Spleen (tissue), 11 donors: ENCODE measurements at regions not wholly inside any gene's neighbourhood (a gene's known extent, or its start where the extent isn't known, plus 50 kb on each side); places are given as distances from the start of the nearest gene placed in this dataset.

Experiments
- DNase-seq: peaks from one replicate; pipeline ENCODE4 v3.0.0-alpha.2; 2020
- H3K27ac ChIP-seq, 8 donors: fragments of 200-600 bp; sonication (generic) in 7 of 8; 1 replicate in 4 of 8; 2 replicates in 4 of 8; pipeline versions ENCODE4 v1.5.0 to v1.8.0; 2016 to 2021; ENCODE audit warnings: inconsistent platforms in 4 of 8, mild to moderate bottlenecking in 4 of 8, moderate library complexity in 1 of 8
- H3K27me3 ChIP-seq, 7 donors: fragments of 200-600 bp; sonication (generic) in 6 of 7; replicated peaks in 1 of 7; 1 replicate in 4 of 7; 2 replicates in 3 of 7; pipeline versions ENCODE4 v1.5.0 to v1.8.0; 2016 to 2021; ENCODE audit warnings: inconsistent platforms in 3 of 7, mild to moderate bottlenecking in 1 of 7
- H3K36me3 ChIP-seq, 6 donors: fragments of 200-600 bp; sonication (generic) in 5 of 6; 1 replicate in 4 of 6; 2 replicates in 2 of 6; pipeline versions ENCODE4 v1.5.0 to v1.8.0; 2016 to 2021; ENCODE audit warnings: inconsistent platforms in 2 of 6
- H3K4me1 ChIP-seq, 6 donors: fragments of 200-600 bp; sonication (generic) in 5 of 6; 1 replicate in 3 of 6; 2 replicates in 3 of 6; pipeline versions ENCODE4 v1.5.0 to v1.8.0; 2016 to 2021; ENCODE audit warnings: inconsistent platforms in 3 of 6
- H3K4me3 ChIP-seq, 8 donors: fragments of 200-600 bp; sonication (generic) in 7 of 8; 1 replicate in 4 of 8; 2 replicates in 4 of 8; pipeline versions ENCODE4 v1.5.0 to v1.8.0; 2016 to 2021; ENCODE audit warnings: inconsistent platforms in 4 of 8, mild to moderate bottlenecking in 4 of 8, moderate library complexity in 2 of 8
- H3K9me3 ChIP-seq, 8 donors: fragments of 200-600 bp; sonication (generic) in 7 of 8; 1 replicate in 4 of 8; 2 replicates in 4 of 8; pipeline versions ENCODE4 v1.5.0 to v1.8.0; 2016 to 2021; ENCODE audit warnings: inconsistent platforms in 4 of 8
- CTCF ChIP-seq, 11 experiments: fragments of 200-600 bp in 7 of 11; fragments of 450-650 bp in 4 of 11; sonication (generic) in 4 of 11; IDR thresholded peaks in 8 of 11; conservative IDR thresholded peaks in 3 of 11; 1 replicate in 7 of 11; 2 replicates in 4 of 11; pipeline versions ENCODE4 v1.4.0 to v1.8.0; 2016 to 2021; ENCODE audit warnings: antibody characterized with exemption in 11 of 11, inconsistent platforms in 4 of 11, mild to moderate bottlenecking in 1 of 11
- POLR2A ChIP-seq, 3 donors: fragments of 450-650 bp; IDR thresholded peaks; one replicate each; pipeline ENCODE4 v1.5.1; 2017; ENCODE audit warnings: antibody characterized with exemption in 3 of 3, mild to moderate bottlenecking in 1 of 3
- POLR2AphosphoS5 ChIP-seq, 3 donors: sonication (generic); formaldehyde crosslinking; IDR thresholded peaks; one replicate each; pipeline ENCODE4 v1.5.1; 2017; ENCODE audit warnings: antibody characterized with exemption in 3 of 3
- WGBS, 5 donors: extraction: QIAGEN DNeasy Blood & Tissue Kit in 3 of 5; methylation state at CpG; one replicate each; pipeline versions ENCODE4 v1.1.5 to v1.1.7; 2013 to 2018; 5-methylcytosine and 5-hydroxymethylcytosine counted together
- intact Hi-C: fragments of 100-400 bp; cut with DNase I; formaldehyde crosslinking; loops from one replicate; pipeline ENCODE4 v1.15.0; 2023; ENCODE audit warnings: low total_unique reads
- donor health status: healthy with polysubstance abuse.
- donor health status: DM: no; HTN: no; CAD: no; lungs with moderate emphysema.
- donor health status: DM: no; HTN: no; CAD: no.
- donor health status: Bipolar disorder and iron deficiency.
- donor health status: healthy.
- donor health status: DM: no; HTN: no; CAD: no.
- donor health status: DM: yes; HTN: yes; CAD: no.

DNA sequence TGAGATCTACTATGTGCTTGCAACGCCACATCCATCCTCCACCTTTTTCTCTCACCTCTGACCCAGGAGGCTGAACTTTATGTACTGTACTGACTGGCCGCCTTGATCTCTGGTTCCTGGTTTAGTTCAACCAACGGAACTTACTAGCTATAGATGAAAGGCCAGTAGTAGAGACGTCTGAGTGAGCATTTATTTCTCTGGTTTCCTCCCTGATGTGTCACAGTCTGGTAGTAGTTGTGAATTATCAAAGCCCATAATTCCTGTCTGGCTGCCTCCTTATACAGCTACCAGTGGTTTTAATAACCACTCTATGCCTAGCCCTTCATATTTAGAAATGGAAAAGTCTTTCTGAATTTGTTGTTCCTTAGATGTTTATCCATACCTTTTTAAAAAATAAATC lies 64.7 kb downstream of the POM121L12 start:
- Histone ChIP-seq H3K4me1 (no peaks in the 10 kb centered on the region), H3K9me3 (peaks cover 0 to 45% (median 14%) of the 10 kb centered on the region in 8 donors), H3K4me3 (no peak overlapping the region), H3K27me3 (no peaks in the 10 kb centered on the region), H3K36me3 (no peaks in the 10 kb centered on the region), H3K27ac (no peak overlapping the region)
- no peak for DNase-seq
- intact Hi-C loops, result no loop called here
- TF ChIP-seq POLR2AphosphoS5 (IDR thresholded peaks at IDR 0.05) (no peak), POLR2A (IDR thresholded peaks at IDR 0.05) (no peak), CTCF (IDR thresholded peaks at IDR 0.05 in 8 of 11, conservative IDR thresholded peaks at IDR 0.05 in 3 of 11) (no peak)
- WGBS, 5 donors, result 58 to 78% (median 64%) methylated on average over 4 of the region's 4 CpGs

GRCh38 chr7:53101026-53101425 lies 65.6 kb downstream of the POM121L12 start:
- Histone ChIP-seq H3K4me3 (no peak overlapping the region), H3K4me1 (no peaks in the 10 kb centered on the region), H3K9me3 (peaks cover 0 to 45% (median 16%) of the 10 kb centered on the region in 8 donors), H3K36me3 (no peaks in the 10 kb centered on the region), H3K27me3 (no peaks in the 10 kb centered on the region), H3K27ac (no peak overlapping the region)
- DNase-seq, result no peak
- TF ChIP-seq POLR2A (IDR thresholded peaks at IDR 0.05) (no peak), CTCF (IDR thresholded peaks at IDR 0.05 in 8 of 11, conservative IDR thresholded peaks at IDR 0.05 in 3 of 11) (no peak), POLR2AphosphoS5 (IDR thresholded peaks at IDR 0.05) (no peak)
- intact Hi-C loops, result no loop called here
- 64 to 85% (median 69%) methylated on average over 7 of the region's 7 CpGs for WGBS, 5 donors

DNA sequence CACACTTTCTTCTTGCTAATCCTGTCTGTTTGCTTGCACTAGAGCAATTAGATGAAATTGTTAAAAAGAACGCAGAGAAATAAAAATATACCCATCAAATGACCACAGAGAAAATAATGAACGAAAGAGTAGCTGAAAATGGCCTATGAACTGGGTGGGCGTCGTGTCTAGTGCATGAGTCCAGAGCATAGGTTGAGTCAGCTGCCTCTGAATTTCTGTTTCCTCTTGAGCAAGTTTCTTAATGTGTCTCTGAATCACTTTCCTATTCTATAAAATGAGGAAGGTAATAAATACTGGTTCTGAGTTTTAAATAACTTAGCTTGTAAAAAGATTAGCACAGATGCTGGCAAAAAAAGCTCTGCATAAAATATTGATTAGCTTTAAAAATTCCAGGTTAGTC lies 75.0 kb downstream of the POM121L12 start:
- TF ChIP-seq POLR2A (IDR thresholded peaks at IDR 0.05), result no peak
- no peak for TF ChIP-seq CTCF (IDR thresholded peaks at IDR 0.05 in 8 of 11, conservative IDR thresholded peaks at IDR 0.05 in 3 of 11)
- Histone ChIP-seq H3K9me3 (peaks cover 0 to 14% (median 6%) of the 10 kb centered on the region in 8 donors), H3K4me3 (no peak overlapping the region), H3K27me3 (no peaks in the 10 kb centered on the region), H3K4me1 (no peaks in the 10 kb centered on the region), H3K36me3 (no peaks in the 10 kb centered on the region), H3K27ac (no peak overlapping the region)
- intact Hi-C loops, result no loop called here
- DNase-seq, result no peak
- 72 to 84% (median 74%) methylated on average over 4 of the region's 4 CpGs for WGBS, 5 donors

- TF ChIP-seq POLR2A (IDR thresholded peaks at IDR 0.05) (no peak), CTCF (IDR thresholded peaks at IDR 0.05 in 8 of 11, conservative IDR thresholded peaks at IDR 0.05 in 3 of 11) (no peak), POLR2AphosphoS5 (IDR thresholded peaks at IDR 0.05) (no peak)
- H3K36me3 ChIP-seq, result no peaks in the 10 kb centered on the region
- intact Hi-C loops, result no loop called here
- DNase-seq, result no peak
- 59 to 69% (median 67%) methylated on average over 1 of the region's 1 CpG for WGBS, 5 donors
- peaks cover 0 to 14% (median 5%) of the 10 kb centered on the region in 8 donors for H3K9me3 ChIP-seq
- H3K27ac ChIP-seq, result no peak overlapping the region
- no peaks in the 10 kb centered on the region for H3K27me3 ChIP-seq
- H3K4me1 ChIP-seq, result no peaks in the 10 kb centered on the region
- H3K4me3 ChIP-seq, result no peak overlapping the region
Measured at GRCh38 chr7:53111031-53111430, 75.6 kb downstream of the POM121L12 start.
